Smooth muscle cell (in vitro differentiated cells): ENCODE measurements at regions not wholly inside any gene's neighbourhood (a gene's known extent, or its start where the extent isn't known, plus 50 kb on each side); places are given as distances from the start of the nearest gene placed in this dataset.

Experiments used
- DNase-seq: peaks from one replicate; lab custom pipeline; 2025; ENCODE audit not compliant: unreplicated experiment; lab: John Stamatoyannopoulos, UW
- H2AFZ ChIP-seq: fragments of 200-600 bp; sonication (generic); 2 replicates; pipeline ENCODE4 v1.6.0; 2016; ENCODE audit warnings: antibody characterized with exemption, low read depth, mild to moderate bottlenecking
- H3F3A ChIP-seq: fragments of 200-600 bp; sonication (generic); 2 replicates; pipeline ENCODE4 v1.6.0; 2017; ENCODE audit warnings: antibody characterized with exemption, low read depth
- H3K27ac ChIP-seq: fragments of 200-600 bp; sonication (generic); 2 replicates; pipeline ENCODE4 v1.5.1; 2016; ENCODE audit warnings: low read depth, mild to moderate bottlenecking
- H3K27me3 ChIP-seq: fragments of 200-600 bp; sonication (generic); 2 replicates; pipeline ENCODE4 v1.6.1; 2016; ENCODE audit warnings: low read depth, mild to moderate bottlenecking
- H3K36me3 ChIP-seq: fragments of 200-600 bp; sonication (generic); 2 replicates; pipeline ENCODE4 v1.5.1; 2016; ENCODE audit warnings: low read depth
- H3K4me1 ChIP-seq: fragments of 200-600 bp; sonication (generic); 2 replicates; pipeline ENCODE4 v1.5.1; 2016; ENCODE audit warnings: low read depth
- H3K4me2 ChIP-seq: fragments of 200-600 bp; sonication (generic); 2 replicates; pipeline ENCODE4 v1.6.0; 2016; ENCODE audit warnings: mild to moderate bottlenecking
- H3K4me3 ChIP-seq: fragments of 200-600 bp; sonication (generic); 2 replicates; pipeline ENCODE4 v1.5.1; 2016; ENCODE audit warnings: mild to moderate bottlenecking
- H3K79me2 ChIP-seq: fragments of 200-600 bp; sonication (generic); 2 replicates; pipeline ENCODE4 v1.6.0; 2016; ENCODE audit warnings: low read depth, mild to moderate bottlenecking
- H3K9ac ChIP-seq: fragments of 200-600 bp; sonication (generic); 2 replicates; pipeline ENCODE4 v1.6.0; 2016; ENCODE audit warnings: low read depth
- H3K9me3 ChIP-seq: fragments of 200-600 bp; sonication (generic); replicated peaks from 2 replicates; pipeline ENCODE4 v1.5.1; 2016; ENCODE audit warnings: low read depth
- H4K20me1 ChIP-seq: fragments of 200-600 bp; sonication (generic); 2 replicates; pipeline ENCODE4 v1.6.0; 2016; ENCODE audit warnings: low read depth
- WGBS: methylation state at CpG from one replicate; pipeline ENCODE4 v1.1.7; 2016; ENCODE audit warnings: low lambda C conversion rate; 5-methylcytosine and 5-hydroxymethylcytosine counted together
- TF ChIP-seq, protein P1 (sequence below): fragments of 200-600 bp; sonication (generic); IDR thresholded peaks from 2 replicates; pipeline ENCODE4 v1.5.1; 2017; ENCODE audit warnings: borderline replicate concordance, mild to moderate bottlenecking, antibody characterized with exemption; ENCODE audit not compliant: insufficient read depth, poor library complexity, severe bottlenecking

DNA sequence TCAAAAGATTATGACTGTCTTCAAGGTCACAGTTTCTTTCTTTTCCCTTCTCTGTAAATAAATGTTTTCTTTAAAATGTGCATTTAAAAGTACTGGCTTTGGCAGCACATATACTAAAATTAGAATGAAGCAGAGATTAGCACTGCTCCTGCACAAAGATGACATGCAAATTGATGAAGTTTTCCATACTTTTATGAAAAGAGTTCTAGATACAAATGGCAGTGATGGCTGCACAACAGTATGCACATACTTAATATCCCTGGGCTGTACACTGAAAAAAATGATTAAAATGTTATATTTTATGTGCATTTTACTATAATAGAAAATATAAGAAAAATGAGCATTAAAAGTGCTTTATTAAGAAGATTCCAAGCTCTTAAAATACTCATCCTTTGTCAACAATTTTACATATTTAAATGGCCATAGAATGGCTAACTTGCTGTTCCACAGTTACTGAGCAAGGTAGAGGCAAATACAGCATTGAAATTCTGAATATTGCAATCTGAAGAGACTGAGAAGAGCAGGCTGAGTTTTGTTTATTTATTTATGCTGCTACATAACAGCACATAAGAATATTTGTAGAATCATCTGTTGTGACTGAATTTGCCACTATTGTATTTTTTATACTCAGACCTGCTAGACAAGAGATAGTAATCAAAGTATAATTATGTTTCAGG, 117.8 kb downstream of the GPR37 start:
- no peak overlapping the region for H2AFZ ChIP-seq
- H4K20me1 ChIP-seq, result no peaks in the 10 kb centered on the region
- H3K27me3 ChIP-seq, result no peaks in the 10 kb centered on the region
- H3F3A ChIP-seq, result no peaks in the 10 kb centered on the region
- H3K27ac ChIP-seq, result no peak overlapping the region
- no peaks in the 10 kb centered on the region for H3K79me2 ChIP-seq
- TF ChIP-seq, protein P1, sequence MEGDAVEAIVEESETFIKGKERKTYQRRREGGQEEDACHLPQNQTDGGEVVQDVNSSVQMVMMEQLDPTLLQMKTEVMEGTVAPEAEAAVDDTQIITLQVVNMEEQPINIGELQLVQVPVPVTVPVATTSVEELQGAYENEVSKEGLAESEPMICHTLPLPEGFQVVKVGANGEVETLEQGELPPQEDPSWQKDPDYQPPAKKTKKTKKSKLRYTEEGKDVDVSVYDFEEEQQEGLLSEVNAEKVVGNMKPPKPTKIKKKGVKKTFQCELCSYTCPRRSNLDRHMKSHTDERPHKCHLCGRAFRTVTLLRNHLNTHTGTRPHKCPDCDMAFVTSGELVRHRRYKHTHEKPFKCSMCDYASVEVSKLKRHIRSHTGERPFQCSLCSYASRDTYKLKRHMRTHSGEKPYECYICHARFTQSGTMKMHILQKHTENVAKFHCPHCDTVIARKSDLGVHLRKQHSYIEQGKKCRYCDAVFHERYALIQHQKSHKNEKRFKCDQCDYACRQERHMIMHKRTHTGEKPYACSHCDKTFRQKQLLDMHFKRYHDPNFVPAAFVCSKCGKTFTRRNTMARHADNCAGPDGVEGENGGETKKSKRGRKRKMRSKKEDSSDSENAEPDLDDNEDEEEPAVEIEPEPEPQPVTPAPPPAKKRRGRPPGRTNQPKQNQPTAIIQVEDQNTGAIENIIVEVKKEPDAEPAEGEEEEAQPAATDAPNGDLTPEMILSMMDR, result no peak
- no peak overlapping the region for H3K4me3 ChIP-seq
- H3K9me3 ChIP-seq, result no peaks in the 10 kb centered on the region
- DNase-seq, result no peak
- H3K36me3 ChIP-seq, result no peaks in the 10 kb centered on the region
- H3K4me2 ChIP-seq, result no peak overlapping the region
- H3K9ac ChIP-seq, result no peak overlapping the region
- peaks cover 4% of the 10 kb centered on the region for H3K4me1 ChIP-seq

DNA sequence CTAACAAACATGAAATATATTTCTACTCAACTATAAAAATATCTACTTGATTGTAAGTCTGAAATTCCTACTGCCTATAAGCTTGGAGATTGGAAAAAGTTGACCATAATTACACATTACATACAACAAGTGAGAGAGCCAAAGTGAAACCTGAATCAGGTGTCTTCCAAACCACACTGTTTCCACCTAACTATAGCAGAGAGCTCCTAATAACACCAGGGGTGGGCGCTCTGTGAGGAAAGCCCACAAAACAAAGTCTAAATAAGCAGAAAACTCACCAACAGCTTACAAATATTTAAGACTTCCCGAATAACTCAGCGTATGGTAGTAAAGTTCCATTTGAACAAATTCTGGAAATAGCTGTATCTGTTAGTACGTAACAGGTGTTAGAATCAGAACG, 119.9 kb downstream of the GPR37 start:
- Histone ChIP-seq H3F3A (no peaks in the 10 kb centered on the region), H3K79me2 (no peaks in the 10 kb centered on the region), H3K4me2 (no peak overlapping the region), H3K27ac (no peak overlapping the region), H3K4me1 (peaks cover 4% of the 10 kb centered on the region), H2AFZ (no peak overlapping the region), H3K9ac (no peak overlapping the region), H3K27me3 (no peaks in the 10 kb centered on the region), H3K4me3 (no peak overlapping the region), H3K36me3 (no peaks in the 10 kb centered on the region), H4K20me1 (no peaks in the 10 kb centered on the region), H3K9me3 (no peaks in the 10 kb centered on the region)
- 90% methylated on average over 5 of the region's 5 CpGs for WGBS
- TF ChIP-seq, protein P1, result no peak
- DNase-seq, result no peak

DNA sequence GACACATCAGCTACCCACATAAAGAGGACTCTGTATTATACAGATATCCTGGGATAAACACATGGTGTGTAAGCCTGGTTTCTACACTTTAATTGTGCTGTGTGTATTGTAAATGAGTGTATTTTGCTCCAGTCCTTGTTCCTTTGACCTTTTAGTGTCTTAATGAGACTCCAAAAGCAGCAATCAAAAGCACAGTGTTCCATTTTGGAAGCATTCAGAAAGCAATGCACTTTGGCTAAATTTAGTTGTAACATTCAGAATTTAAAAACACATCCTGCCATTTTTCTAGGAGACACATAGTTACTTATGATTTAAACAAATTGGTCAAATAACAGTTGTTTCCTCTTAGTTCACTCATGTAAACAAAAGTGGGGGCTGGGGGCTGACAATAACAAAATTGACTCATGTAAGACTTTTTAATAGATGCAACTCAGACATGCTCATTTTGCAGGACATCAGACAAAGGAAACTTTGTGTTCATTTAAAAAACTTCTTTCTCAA, 122.2 kb downstream of the GPR37 start:
- H3K4me1 ChIP-seq, result peaks cover 4% of the 10 kb centered on the region
- H3K27ac ChIP-seq, result no peak overlapping the region
- no peak overlapping the region for H3K9ac ChIP-seq
- no peaks in the 10 kb centered on the region for H3K36me3 ChIP-seq
- no peak overlapping the region for H3K4me3 ChIP-seq
- TF ChIP-seq, protein P1, result no peak
- no peaks in the 10 kb centered on the region for H4K20me1 ChIP-seq
- no peaks in the 10 kb centered on the region for H3K79me2 ChIP-seq
- H3F3A ChIP-seq, result no peaks in the 10 kb centered on the region
- no peaks in the 10 kb centered on the region for H3K27me3 ChIP-seq
- H2AFZ ChIP-seq, result no peak overlapping the region
- no peak for DNase-seq
- H3K4me2 ChIP-seq, result no peak overlapping the region
- no peaks in the 10 kb centered on the region for H3K9me3 ChIP-seq

- Histone ChIP-seq H3K9me3 (no peaks in the 10 kb centered on the region), H4K20me1 (no peaks in the 10 kb centered on the region), H3K4me1 (no peaks in the 10 kb centered on the region), H3K27ac (no peak overlapping the region), H3K9ac (no peak overlapping the region), H3F3A (no peaks in the 10 kb centered on the region), H3K27me3 (no peaks in the 10 kb centered on the region), H3K4me2 (no peak overlapping the region), H3K4me3 (no peak overlapping the region), H2AFZ (no peak overlapping the region), H3K36me3 (no peaks in the 10 kb centered on the region), H3K79me2 (no peaks in the 10 kb centered on the region)
- TF ChIP-seq, protein P1, result no peak
- no peak for DNase-seq
- WGBS, result 55% methylated on average over 1 of the region's 1 CpG
Observed at GRCh38 chr7:124635416-124635815, 130.2 kb downstream of the GPR37 start.
